Tibial nerve (tissue), 4 donors: ENCODE measurements at regions not wholly inside any gene's neighbourhood (a gene's known extent, or its start where the extent isn't known, plus 50 kb on each side); places are given as distances from the start of the nearest gene placed in this dataset.

ENCODE experiments used
- CTCF ChIP-seq, 5 experiments: fragments of 200-600 bp in 3 of 5; fragments of 450-650 bp in 2 of 5; sonication (generic) in 3 of 5; IDR thresholded peaks; one replicate each; pipeline ENCODE4 v1.5.1; 2016 to 2019; ENCODE audit warnings: antibody characterized with exemption in 5 of 5, mild to moderate bottlenecking in 3 of 5, moderate library complexity in 2 of 5
- EP300 ChIP-seq, 2 donors: sonication (generic); formaldehyde crosslinking; IDR thresholded peaks; one replicate each; pipeline ENCODE4 v1.6.1; 2017; ENCODE audit warnings: antibody characterized with exemption in 2 of 2, mild to moderate bottlenecking in 1 of 2
- POLR2A ChIP-seq, 2 donors: fragments of 450-650 bp; IDR thresholded peaks; one replicate each; pipeline ENCODE4 v1.6.1; 2017; ENCODE audit warnings: antibody characterized with exemption in 2 of 2, mild to moderate bottlenecking in 2 of 2, moderate library complexity in 2 of 2

GRCh38 chr6:140499607-140500006, 1125.2 kb upstream of the CITED2 start:
- TF ChIP-seq CTCF (IDR thresholded peaks at IDR 0.05) = no peak
- TF ChIP-seq EP300 (IDR thresholded peaks at IDR 0.05) = no peak
- no peak for TF ChIP-seq POLR2A (IDR thresholded peaks at IDR 0.05)
